GM18519 (cell line): ENCODE measurements at regions not wholly inside any gene's neighbourhood (a gene's known extent, or its start where the extent isn't known, plus 50 kb on each side); places are given as distances from the start of the nearest gene placed in this dataset.
"Not testable (repeated sequence)": the region's sequence is repeated elsewhere in the genome, so short reads cannot be mapped to it uniquely, and the experiment has no call there.

Experiments
- ATAC-seq: cut with Tn5 transposase; IDR thresholded peaks from one replicate; pipeline ENCODE4 v1.9.1; 2021; ENCODE audit warnings: mild to moderate bottlenecking, moderate library complexity; ENCODE audit not compliant: unreplicated experiment, low FRiP score

GRCh38 chr14:43755707-43756106, 751.4 kb downstream of the FSCB start:
- ATAC-seq, result no peak

GRCh38 chr14:43754838-43755237, 752.2 kb downstream of the FSCB start:
- ATAC-seq, result no peak

GRCh38 chr14:43745746-43746145, 761.3 kb downstream of the FSCB start:
- ATAC-seq, result no peak

- no peak for ATAC-seq
These were observed 771.2 kb downstream of the FSCB start for GRCh38 chr14:43735932-43736331.

GRCh38 chr14:43729143-43729542, 777.9 kb downstream of the FSCB start:
- no peak for ATAC-seq

GRCh38 chr14:43706900-43707299, 800.2 kb downstream of the FSCB start:
- no peak for ATAC-seq

- ATAC-seq, result not testable (repeated sequence)
These were observed 808.4 kb downstream of the FSCB start for GRCh38 chr14:43698561-43699284.

- no peak for ATAC-seq
These were observed 810.1 kb downstream of the FSCB start for GRCh38 chr14:43697003-43697402.

GRCh38 chr14:43692706-43693105, 814.4 kb downstream of the FSCB start:
- ATAC-seq, result no peak

GRCh38 chr14:43687921-43688320, 819.2 kb downstream of the FSCB start:
- ATAC-seq, result no peak

GRCh38 chr14:43677581-43677980, 829.5 kb downstream of the FSCB start:
- ATAC-seq, result no peak

- ATAC-seq, result no peak
These were observed 832.8 kb downstream of the FSCB start for GRCh38 chr14:43674273-43674672.

- no peak for ATAC-seq
These were observed 835.2 kb downstream of the FSCB start for GRCh38 chr14:43671716-43672485.

- ATAC-seq, result no peak
These were observed 837.7 kb downstream of the FSCB start for GRCh38 chr14:43669355-43669754.

- ATAC-seq, result no peak
These were observed 841.4 kb downstream of the FSCB start for GRCh38 chr14:43665570-43666267.

- not testable (repeated sequence) for ATAC-seq
These were observed 851.9 kb downstream of the FSCB start for GRCh38 chr14:43655194-43655593.

GRCh38 chr14:43651896-43652295, 855.2 kb downstream of the FSCB start:
- ATAC-seq, result no peak

- no peak for ATAC-seq
These were observed 855.8 kb downstream of the FSCB start for GRCh38 chr14:43651185-43651787.

GRCh38 chr14:43649508-43649907, 857.6 kb downstream of the FSCB start:
- no peak for ATAC-seq

- ATAC-seq, result no peak
These were observed 859.8 kb downstream of the FSCB start for GRCh38 chr14:43647302-43647701.

GRCh38 chr14:43640718-43641267, 866.3 kb downstream of the FSCB start:
- no peak for ATAC-seq
